ENCODE measurements at regions not wholly inside any gene's neighbourhood (a gene's known extent, or its start where the extent isn't known, plus 50 kb on each side); places are given as distances from the start of the nearest gene placed in this dataset.

DNA sequence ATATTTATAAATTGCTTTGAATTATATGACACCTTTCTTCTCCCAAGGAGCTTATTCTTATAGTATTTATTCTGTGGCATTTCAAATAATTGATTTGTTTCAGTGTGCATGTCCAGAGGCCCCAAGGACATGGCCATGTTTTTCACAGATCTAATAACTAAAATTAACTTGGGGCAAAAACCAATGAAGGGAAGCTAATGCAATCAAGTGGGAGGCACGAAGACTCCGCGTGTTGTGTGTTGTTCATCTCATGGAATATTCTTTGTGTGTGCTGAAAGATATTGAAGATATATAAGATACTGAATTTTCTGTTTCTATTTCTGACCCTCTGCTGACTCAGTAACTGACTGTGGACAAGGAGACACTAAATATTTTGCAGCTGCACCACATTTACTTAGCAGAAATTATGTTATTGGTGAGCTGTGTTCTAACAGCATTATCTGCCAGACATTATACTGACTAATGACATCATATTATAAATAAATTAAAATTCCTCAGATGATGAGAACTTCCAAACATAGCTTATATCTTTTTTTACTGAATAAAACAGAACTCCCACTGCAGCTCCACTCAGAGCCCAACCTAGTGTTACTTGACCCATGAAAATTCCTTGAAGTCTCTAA lies 519.3 kb upstream of the CXADR start:
- no peak for TF ChIP-seq CTCF (IDR thresholded peaks at IDR 0.05)
- H3K4me1 Mint-ChIP-seq (ENCODE audit: low read depth): no peaks in the 10 kb centered on the region
- H3K27me3 Mint-ChIP-seq (ENCODE audit: insufficient read depth): no peaks in the 10 kb centered on the region
- no peaks in the 10 kb centered on the region for H3K9me3 Mint-ChIP-seq
- no peak overlapping the region for H3K27ac Mint-ChIP-seq
- H3K36me3 Mint-ChIP-seq (ENCODE audit: low read depth): no peaks in the 10 kb centered on the region
- no peak overlapping the region for H3K4me3 Mint-ChIP-seq
- no peak for DNase-seq

GRCh38 chr21:17002594-17003257 lies 510.1 kb upstream of the CXADR start:
- TF ChIP-seq CTCF (IDR thresholded peaks at IDR 0.05): no peak
- Mint-ChIP-seq H3K4me3 (no peak overlapping the region), H3K27me3 (ENCODE audit: insufficient read depth) (no peaks in the 10 kb centered on the region), H3K9me3 (peaks cover 12% of the 10 kb centered on the region; the same call in 1 of the 2 replicates), H3K4me1 (ENCODE audit: low read depth) (peaks cover 22% of the 10 kb centered on the region), H3K36me3 (ENCODE audit: low read depth) (no peaks in the 10 kb centered on the region), H3K27ac (peak overlapping the region; percentile 44; the same call in 1 of the 2 replicates)
- no peak for DNase-seq

GRCh38 chr21:17003258-17003615 lies 509.6 kb upstream of the CXADR start:
- H3K4me1 Mint-ChIP-seq (ENCODE audit: low read depth): peaks cover 22% of the 10 kb centered on the region
- H3K4me3 Mint-ChIP-seq: no peak overlapping the region
- peak; percentile 16 for DNase-seq
- peak overlapping the region; percentile 44; the same call in 1 of the 2 replicates for H3K27ac Mint-ChIP-seq
- H3K36me3 Mint-ChIP-seq (ENCODE audit: low read depth): no peaks in the 10 kb centered on the region
- peaks cover 12% of the 10 kb centered on the region; the same call in 1 of the 2 replicates for H3K9me3 Mint-ChIP-seq
- TF ChIP-seq CTCF (IDR thresholded peaks at IDR 0.05): no peak
- H3K27me3 Mint-ChIP-seq (ENCODE audit: insufficient read depth): no peaks in the 10 kb centered on the region

- H3K27me3 Mint-ChIP-seq (ENCODE audit: insufficient read depth): no peaks in the 10 kb centered on the region
- H3K27ac Mint-ChIP-seq: peak overlapping the region; percentile 40
- no peak for DNase-seq
- no peak for TF ChIP-seq CTCF (IDR thresholded peaks at IDR 0.05)
- H3K4me1 Mint-ChIP-seq (ENCODE audit: low read depth): peaks cover 22% of the 10 kb centered on the region
- H3K4me3 Mint-ChIP-seq: peak overlapping the region; percentile 70
- H3K9me3 Mint-ChIP-seq: peaks cover 10% of the 10 kb centered on the region; the same call in 1 of the 2 replicates
- H3K36me3 Mint-ChIP-seq (ENCODE audit: low read depth): no peaks in the 10 kb centered on the region
Observed at GRCh38 chr21:17003763-17004373, 509.0 kb upstream of the CXADR start.

GRCh38 chr21:17032141-17032655 lies 480.6 kb upstream of the CXADR start:
- H3K27me3 Mint-ChIP-seq (ENCODE audit: insufficient read depth): no peaks in the 10 kb centered on the region

More at GRCh38 chr21:17032141-17032655, 480.6 kb upstream of the CXADR start:
- no peak for DNase-seq
- H3K4me1 Mint-ChIP-seq (ENCODE audit: low read depth): no peaks in the 10 kb centered on the region
- H3K36me3 Mint-ChIP-seq (ENCODE audit: low read depth): no peaks in the 10 kb centered on the region
- no peak overlapping the region for H3K27ac Mint-ChIP-seq
- no peak for TF ChIP-seq CTCF (IDR thresholded peaks at IDR 0.05)
- H3K9me3 Mint-ChIP-seq: peaks cover 12% of the 10 kb centered on the region
- H3K4me3 Mint-ChIP-seq: no peak overlapping the region

Measured in HFFc6 (cell line).